ENCODE measurements at regions not wholly inside any gene's neighbourhood (a gene's known extent, or its start where the extent isn't known, plus 50 kb on each side); places are given as distances from the start of the nearest gene placed in this dataset.

DNA sequence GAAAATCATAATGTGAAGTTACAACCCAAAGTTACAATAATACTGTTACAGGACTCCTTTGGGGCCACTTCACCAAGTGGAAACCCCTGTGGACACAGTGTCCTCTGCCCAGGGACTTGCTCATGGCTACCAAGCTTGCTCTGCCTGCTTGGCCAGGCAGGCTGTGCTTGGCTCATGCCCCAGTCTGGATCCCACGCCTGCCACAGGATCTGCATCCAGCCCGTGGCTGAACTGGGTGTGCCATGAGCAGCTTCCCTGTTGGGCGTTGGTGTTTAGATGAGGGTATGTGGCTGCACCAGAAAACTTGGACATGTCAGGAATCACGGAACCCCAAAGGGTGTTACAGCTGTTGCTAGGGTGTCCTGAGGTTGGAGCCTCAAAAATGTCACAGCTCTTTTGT is 820.9 kb downstream of the SLC6A15 start:
- no peak overlapping the region for H3K4me3 Mint-ChIP-seq
- peaks cover 7% of the 10 kb centered on the region for H3K9me3 Mint-ChIP-seq
- no peak overlapping the region for H3K27ac Mint-ChIP-seq
- H3K4me1 Mint-ChIP-seq (ENCODE audit: low read depth), result no peaks in the 10 kb centered on the region
- H3K36me3 Mint-ChIP-seq, result no peaks in the 10 kb centered on the region
- CTCF ChIA-PET, result no interaction called here
- DNase-seq, result no peak
- POLR2A ChIA-PET, result no interaction called here
- no peaks in the 10 kb centered on the region for H3K27me3 Mint-ChIP-seq
- intact Hi-C loops (cut with micrococcal nuclease), result no loop called here

DNA sequence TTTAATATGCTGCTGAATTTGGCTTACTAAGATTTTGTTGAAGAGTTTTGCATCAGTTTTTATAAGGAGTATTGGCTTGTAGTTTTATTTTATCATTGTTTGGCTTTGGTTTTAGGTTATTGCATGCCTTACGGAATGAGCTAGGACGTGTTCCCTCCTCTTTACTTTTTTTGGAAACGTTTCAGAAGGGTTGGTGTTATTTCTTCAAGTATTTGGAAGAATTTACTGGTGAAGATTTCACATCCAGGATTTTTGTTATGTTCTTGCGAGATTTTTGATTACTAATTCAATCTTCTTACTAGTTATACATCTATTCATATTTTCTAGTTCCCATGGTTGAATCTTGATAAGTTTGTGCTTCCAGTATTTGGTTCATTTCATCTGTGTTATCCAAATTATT is 823.2 kb downstream of the SLC6A15 start:
- ChIA-PET CTCF (no interaction called here), POLR2A (no interaction called here)
- no peaks in the 10 kb centered on the region for H3K4me1 Mint-ChIP-seq (ENCODE audit: low read depth)
- H3K9me3 Mint-ChIP-seq, result peaks cover 7% of the 10 kb centered on the region
- intact Hi-C loops (cut with micrococcal nuclease), result no loop called here
- no peak overlapping the region for H3K4me3 Mint-ChIP-seq
- H3K36me3 Mint-ChIP-seq, result no peaks in the 10 kb centered on the region
- no peak for DNase-seq
- no peak overlapping the region for H3K27ac Mint-ChIP-seq
- H3K27me3 Mint-ChIP-seq, result no peaks in the 10 kb centered on the region

DNA sequence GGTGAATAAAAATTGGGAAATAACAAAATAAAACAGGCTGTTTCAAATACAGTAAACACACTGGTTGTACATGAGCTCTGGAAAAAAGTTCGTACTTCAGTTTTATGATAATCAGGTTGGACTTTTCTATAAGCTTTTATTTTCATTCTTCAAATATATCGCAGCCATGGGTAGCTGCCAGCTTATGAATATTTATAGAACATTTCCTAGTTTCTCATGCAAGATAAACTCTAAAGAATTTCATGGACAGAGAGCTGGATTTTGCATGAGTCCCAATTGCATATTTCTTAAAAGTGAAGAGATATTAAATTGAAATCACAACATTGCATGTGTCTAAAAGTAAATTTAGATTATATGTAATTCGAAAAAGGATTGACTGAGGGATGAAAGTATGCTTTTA is 827.6 kb downstream of the SLC6A15 start:
- CTCF ChIA-PET, result no interaction called here
- DNase-seq, result no peak
- H3K27me3 Mint-ChIP-seq, result no peaks in the 10 kb centered on the region

DNA sequence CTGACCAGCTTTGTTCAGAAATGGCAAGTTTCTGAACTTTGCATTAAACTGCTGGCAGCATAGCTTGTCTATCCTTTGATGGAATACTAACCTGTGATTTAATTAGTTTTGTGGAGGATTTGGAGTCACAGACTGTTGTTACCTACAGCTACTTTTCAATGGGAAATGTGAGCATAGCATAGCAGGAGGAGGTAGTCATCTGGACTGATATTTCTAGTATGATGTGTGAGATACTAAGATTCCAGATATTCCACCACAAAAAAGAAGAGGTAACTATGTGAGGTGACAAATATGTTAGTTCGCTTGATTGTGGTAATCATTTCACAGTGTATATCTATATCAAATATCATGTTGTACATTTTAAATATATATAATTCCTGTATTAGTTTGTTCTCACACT is 833.0 kb downstream of the SLC6A15 start:
- no peaks in the 10 kb centered on the region for H3K27me3 Mint-ChIP-seq
- ChIA-PET POLR2A (no interaction called here), CTCF (no interaction called here)
- intact Hi-C loops (cut with micrococcal nuclease), result no loop called here
- peaks cover 3% of the 10 kb centered on the region for H3K9me3 Mint-ChIP-seq
- H3K4me3 Mint-ChIP-seq, result no peak overlapping the region
- no peak overlapping the region for H3K27ac Mint-ChIP-seq
- no peaks in the 10 kb centered on the region for H3K36me3 Mint-ChIP-seq
- H3K4me1 Mint-ChIP-seq (ENCODE audit: low read depth), result no peaks in the 10 kb centered on the region
- no peak for DNase-seq

More for the DNA sequence above, 827.6 kb downstream of the SLC6A15 start:
- no peak overlapping the region for H3K4me3 Mint-ChIP-seq
- no peaks in the 10 kb centered on the region for H3K36me3 Mint-ChIP-seq
- no peaks in the 10 kb centered on the region for H3K4me1 Mint-ChIP-seq (ENCODE audit: low read depth)
- POLR2A ChIA-PET, result no interaction called here
- intact Hi-C loops (cut with micrococcal nuclease), result no loop called here
- H3K9me3 Mint-ChIP-seq, result no peaks in the 10 kb centered on the region
- H3K27ac Mint-ChIP-seq, result no peak overlapping the region

DNA sequence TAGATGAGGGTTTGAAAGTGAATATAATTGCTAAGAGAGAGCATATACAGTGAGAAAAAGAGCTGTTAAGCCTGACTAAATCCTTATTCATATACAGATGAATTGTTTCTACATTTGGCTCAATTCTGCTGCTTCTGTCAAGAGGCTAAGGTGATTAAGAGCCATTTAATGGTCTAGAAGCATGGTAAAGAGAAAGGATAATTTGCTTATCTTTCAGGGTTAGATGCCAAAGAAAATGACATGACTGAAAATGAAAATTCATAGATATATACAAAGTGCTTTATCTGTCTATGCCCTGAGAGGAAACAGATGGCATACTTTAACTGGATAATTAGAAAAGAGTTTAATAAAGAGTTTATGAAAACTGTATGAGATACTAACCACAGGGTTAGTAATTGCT is 834.9 kb downstream of the SLC6A15 start:
- H3K36me3 Mint-ChIP-seq, result no peaks in the 10 kb centered on the region
- H3K27ac Mint-ChIP-seq, result no peak overlapping the region
- CTCF ChIA-PET, result no interaction called here
- peaks cover 8% of the 10 kb centered on the region for H3K9me3 Mint-ChIP-seq
- no peak for DNase-seq
- intact Hi-C loops (cut with micrococcal nuclease), result no loop called here
- no peaks in the 10 kb centered on the region for H3K4me1 Mint-ChIP-seq (ENCODE audit: low read depth)
- no peak overlapping the region for H3K4me3 Mint-ChIP-seq
- H3K27me3 Mint-ChIP-seq, result no peaks in the 10 kb centered on the region
- POLR2A ChIA-PET, result no interaction called here

DNA sequence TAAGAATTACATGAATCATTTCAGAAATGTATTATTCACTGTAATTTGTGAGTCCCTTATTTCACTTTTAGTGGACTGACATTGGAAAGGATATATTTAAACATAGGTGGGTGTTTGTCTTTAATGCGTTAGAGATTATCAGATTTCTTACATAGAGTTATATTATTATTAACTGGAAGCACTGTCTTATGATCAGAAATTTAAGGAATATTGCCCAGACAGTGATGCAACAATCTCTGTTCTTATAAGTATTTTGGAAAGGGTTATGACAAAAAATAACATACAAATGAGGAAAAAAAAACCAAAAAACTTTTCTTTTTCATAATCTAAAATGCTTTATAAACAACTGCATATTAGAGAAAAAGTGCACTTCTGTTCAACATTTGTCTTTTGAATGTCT is 836.6 kb downstream of the SLC6A15 start:
- H3K27me3 Mint-ChIP-seq, result no peaks in the 10 kb centered on the region
- no peak overlapping the region for H3K4me3 Mint-ChIP-seq
- intact Hi-C loops (cut with micrococcal nuclease), result no loop called here
- ChIA-PET CTCF (no interaction called here), POLR2A (no interaction called here)
- no peaks in the 10 kb centered on the region for H3K4me1 Mint-ChIP-seq (ENCODE audit: low read depth)
- no peak overlapping the region for H3K27ac Mint-ChIP-seq
- H3K36me3 Mint-ChIP-seq, result no peaks in the 10 kb centered on the region
- DNase-seq, result no peak
- H3K9me3 Mint-ChIP-seq, result peaks cover 10% of the 10 kb centered on the region

DNA sequence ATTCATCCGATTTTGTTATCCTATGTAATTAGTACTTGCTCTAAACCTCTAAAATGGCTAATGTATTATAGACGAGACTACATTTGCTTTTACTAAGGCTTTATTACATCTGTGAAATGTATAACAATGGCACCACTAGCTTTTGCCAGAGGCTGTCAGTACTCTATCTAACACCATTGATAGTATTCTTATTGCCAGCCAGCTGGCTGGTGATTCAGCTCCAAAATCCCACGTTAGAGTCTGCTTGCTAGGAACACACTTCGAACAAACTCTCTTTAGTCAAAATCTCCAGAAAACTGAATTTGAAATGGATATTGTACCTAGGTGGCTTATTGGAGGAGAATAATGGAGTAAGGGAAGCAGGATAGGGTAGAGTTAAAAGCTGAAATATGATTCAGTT is 839.2 kb downstream of the SLC6A15 start:
- Mint-ChIP-seq H3K36me3 (no peaks in the 10 kb centered on the region), H3K4me1 (ENCODE audit: low read depth) (no peaks in the 10 kb centered on the region), H3K27me3 (no peaks in the 10 kb centered on the region), H3K4me3 (no peak overlapping the region), H3K27ac (no peak overlapping the region), H3K9me3 (peaks cover 10% of the 10 kb centered on the region)
- POLR2A ChIA-PET, result no interaction called here
- CTCF ChIA-PET, result no interaction called here
- intact Hi-C loops (cut with micrococcal nuclease), result no loop called here
- no peak for DNase-seq

DNA sequence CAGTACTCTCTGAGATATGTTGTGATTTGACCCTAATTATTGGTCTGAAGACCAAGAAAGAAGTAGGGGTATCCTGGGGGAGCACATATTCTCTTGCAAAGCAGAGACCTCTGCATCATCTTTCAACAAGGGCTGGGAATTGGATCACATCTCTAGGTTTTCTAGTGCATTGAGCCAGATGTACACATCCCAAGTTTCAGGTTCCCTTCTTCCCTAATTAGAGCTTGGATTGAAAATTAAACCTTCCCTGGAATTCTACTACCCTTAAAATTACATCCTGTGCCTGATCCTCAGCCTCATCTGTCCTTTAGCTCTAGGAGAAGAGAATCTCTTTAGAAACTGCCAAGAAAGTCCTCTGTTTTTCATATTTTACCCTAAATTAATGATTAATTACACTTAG is 839.6 kb downstream of the SLC6A15 start:
- peaks cover 8% of the 10 kb centered on the region for H3K9me3 Mint-ChIP-seq
- H3K36me3 Mint-ChIP-seq, result no peaks in the 10 kb centered on the region
- ChIA-PET CTCF (no interaction called here), POLR2A (no interaction called here)
- intact Hi-C loops (cut with micrococcal nuclease), result no loop called here
- no peaks in the 10 kb centered on the region for H3K4me1 Mint-ChIP-seq (ENCODE audit: low read depth)
- DNase-seq, result no peak
- no peak overlapping the region for H3K4me3 Mint-ChIP-seq
- no peak overlapping the region for H3K27ac Mint-ChIP-seq
- no peaks in the 10 kb centered on the region for H3K27me3 Mint-ChIP-seq

DNA sequence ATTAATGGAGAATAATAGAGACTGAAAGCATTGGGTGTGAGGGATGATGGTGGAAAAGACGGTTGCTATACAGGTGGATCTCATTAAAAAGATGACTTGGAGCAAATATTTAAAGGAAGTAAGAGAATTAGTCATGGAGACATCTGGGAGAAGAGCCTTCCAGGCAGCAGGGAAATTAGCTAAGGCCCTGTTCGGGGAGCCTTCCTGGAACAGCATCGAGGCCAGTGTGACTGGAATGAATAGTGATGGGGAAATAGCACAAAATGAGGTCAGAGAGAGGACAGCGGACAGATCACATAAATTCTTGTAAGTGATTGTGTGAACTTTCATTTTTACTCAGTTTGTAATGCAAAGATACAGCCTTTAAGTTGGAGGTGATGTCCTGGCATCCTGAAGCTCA is 842.3 kb downstream of the SLC6A15 start:
- no peak for DNase-seq
- H3K36me3 Mint-ChIP-seq, result no peaks in the 10 kb centered on the region
- peaks cover 8% of the 10 kb centered on the region for H3K9me3 Mint-ChIP-seq
- POLR2A ChIA-PET, result no interaction called here
- H3K27ac Mint-ChIP-seq, result no peak overlapping the region
- no peaks in the 10 kb centered on the region for H3K4me1 Mint-ChIP-seq (ENCODE audit: low read depth)
- CTCF ChIA-PET, result no interaction called here
- intact Hi-C loops (cut with micrococcal nuclease), result no loop called here
- H3K4me3 Mint-ChIP-seq, result no peak overlapping the region
- H3K27me3 Mint-ChIP-seq, result no peaks in the 10 kb centered on the region

DNA sequence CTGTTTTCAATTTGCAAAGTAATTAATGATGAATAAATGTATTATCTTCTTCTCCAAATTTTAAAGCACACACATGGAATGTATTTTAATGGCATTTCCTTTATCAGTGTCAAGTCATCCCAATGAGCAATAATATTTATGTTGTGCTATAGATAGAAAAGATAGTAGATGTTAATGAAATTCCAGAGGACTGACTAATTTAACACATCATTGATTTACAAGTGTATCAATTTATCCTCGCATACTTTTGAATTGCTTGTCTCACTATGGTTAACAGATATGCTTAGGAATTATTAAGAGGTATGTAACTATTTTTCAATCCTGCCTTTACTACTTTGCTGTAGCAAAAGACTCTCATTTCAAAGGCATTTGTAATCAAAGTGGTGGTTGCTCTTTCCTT is 842.9 kb downstream of the SLC6A15 start:
- Mint-ChIP-seq H3K4me3 (no peak overlapping the region), H3K9me3 (peaks cover 8% of the 10 kb centered on the region), H3K36me3 (no peaks in the 10 kb centered on the region)

DNA sequence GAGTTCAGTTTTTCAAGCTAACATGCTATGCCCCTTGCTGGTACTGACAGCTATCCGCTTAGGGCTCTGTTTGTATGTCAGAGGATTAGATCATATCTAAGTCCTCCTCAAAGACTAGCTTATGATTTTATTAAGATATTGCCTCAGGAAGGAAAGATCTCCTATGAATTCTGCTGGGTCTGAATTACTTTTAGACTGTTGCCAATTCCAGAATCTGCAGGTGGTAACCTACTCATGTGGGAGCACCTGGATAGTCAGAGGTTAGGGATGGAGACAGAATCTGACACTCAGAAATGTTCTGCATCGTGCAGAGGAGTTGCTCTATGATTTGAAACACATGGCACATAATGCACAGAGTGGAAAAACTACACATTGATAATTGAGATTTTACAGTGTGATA is 843.4 kb downstream of the SLC6A15 start:
- Mint-ChIP-seq H3K36me3 (no peaks in the 10 kb centered on the region), H3K9me3 (peaks cover 8% of the 10 kb centered on the region), H3K27me3 (no peaks in the 10 kb centered on the region), H3K27ac (no peak overlapping the region), H3K4me1 (ENCODE audit: low read depth) (no peaks in the 10 kb centered on the region), H3K4me3 (no peak overlapping the region)
- POLR2A ChIA-PET, result no interaction called here
- intact Hi-C loops (cut with micrococcal nuclease), result no loop called here
- DNase-seq, result no peak
- CTCF ChIA-PET, result no interaction called here

More for the DNA sequence above, 842.9 kb downstream of the SLC6A15 start:
- Mint-ChIP-seq H3K27ac (no peak overlapping the region), H3K27me3 (no peaks in the 10 kb centered on the region), H3K4me1 (ENCODE audit: low read depth) (no peaks in the 10 kb centered on the region)
- CTCF ChIA-PET, result no interaction called here
- no peak for DNase-seq
- intact Hi-C loops (cut with micrococcal nuclease), result no loop called here
- POLR2A ChIA-PET, result no interaction called here

DNA sequence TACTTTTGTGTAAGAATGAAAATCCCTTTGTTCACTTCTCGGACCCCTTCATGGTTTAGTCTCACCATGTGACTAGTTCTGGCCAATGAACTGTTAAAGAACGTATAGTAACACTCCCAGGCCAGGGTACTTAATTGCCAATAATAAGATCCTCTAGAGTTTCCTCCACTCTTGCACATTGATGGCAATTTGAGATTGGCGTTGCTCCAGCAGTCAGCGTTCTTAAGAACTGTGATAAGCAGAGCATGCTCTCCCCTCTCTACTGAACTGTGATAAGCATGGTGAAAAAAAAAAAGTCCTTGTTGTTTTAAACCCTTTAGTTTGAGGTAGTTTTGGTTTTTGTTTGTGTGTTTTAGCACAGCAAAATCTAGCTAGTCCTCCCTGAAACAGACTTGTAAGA is 854.5 kb downstream of the SLC6A15 start:
- CTCF ChIA-PET, result no interaction called here
- POLR2A ChIA-PET, result no interaction called here
- Mint-ChIP-seq H3K27ac (no peak overlapping the region), H3K9me3 (peaks cover 4% of the 10 kb centered on the region), H3K36me3 (no peaks in the 10 kb centered on the region), H3K4me1 (ENCODE audit: low read depth) (no peaks in the 10 kb centered on the region), H3K4me3 (no peak overlapping the region), H3K27me3 (no peaks in the 10 kb centered on the region)
- intact Hi-C loops (cut with micrococcal nuclease), result no loop called here
- DNase-seq, result no peak

DNA sequence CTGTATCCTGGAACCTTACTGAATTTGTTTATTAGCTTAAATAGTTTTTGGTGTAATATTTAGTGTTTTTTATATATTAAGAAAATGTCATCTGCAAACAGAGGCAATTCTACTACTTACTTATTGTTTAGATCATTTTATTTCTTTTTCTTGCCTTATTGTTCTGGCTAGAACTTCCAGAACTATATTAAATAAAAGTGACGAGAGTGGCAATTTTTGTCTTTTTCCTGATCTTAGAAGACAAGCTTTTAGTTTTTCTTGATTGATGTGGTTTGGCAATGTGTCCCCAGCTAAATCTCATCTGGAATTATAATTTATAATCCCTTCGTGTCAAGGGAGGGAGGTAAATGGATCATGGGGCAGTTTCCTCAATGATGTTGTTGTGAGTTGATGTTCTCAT is 857.8 kb downstream of the SLC6A15 start:
- ChIA-PET POLR2A (no interaction called here), CTCF (no interaction called here)
- H3K4me1 Mint-ChIP-seq (ENCODE audit: low read depth), result no peaks in the 10 kb centered on the region
- H3K36me3 Mint-ChIP-seq, result no peaks in the 10 kb centered on the region
- intact Hi-C loops (cut with micrococcal nuclease), result no loop called here
- DNase-seq, result no peak
- no peak overlapping the region for H3K4me3 Mint-ChIP-seq
- peaks cover 4% of the 10 kb centered on the region for H3K9me3 Mint-ChIP-seq
- no peak overlapping the region for H3K27ac Mint-ChIP-seq
- no peaks in the 10 kb centered on the region for H3K27me3 Mint-ChIP-seq

DNA sequence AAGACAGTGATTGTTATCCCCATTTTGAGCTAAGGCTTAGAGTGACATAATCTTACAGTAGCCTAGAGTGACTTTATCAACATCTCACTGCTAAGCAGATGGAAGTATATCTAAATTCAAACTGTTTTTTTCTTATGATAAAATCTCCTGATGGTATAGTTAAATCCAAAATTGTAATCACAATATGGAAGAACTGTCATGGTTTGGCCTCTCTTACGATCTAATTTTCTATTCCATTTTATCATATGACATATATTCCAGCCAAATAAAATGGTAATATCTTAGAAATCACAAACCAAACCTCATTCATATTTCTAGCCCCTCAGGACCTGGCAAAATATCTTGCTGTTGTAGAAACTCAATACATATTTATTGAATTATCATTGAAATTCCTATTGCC is 864.7 kb downstream of the SLC6A15 start:
- no peaks in the 10 kb centered on the region for H3K36me3 Mint-ChIP-seq
- ChIA-PET CTCF (no interaction called here), POLR2A (no interaction called here)
- no peaks in the 10 kb centered on the region for H3K27me3 Mint-ChIP-seq
- no peak overlapping the region for H3K27ac Mint-ChIP-seq
- no peak overlapping the region for H3K4me3 Mint-ChIP-seq
- no peaks in the 10 kb centered on the region for H3K9me3 Mint-ChIP-seq
- intact Hi-C loops (cut with micrococcal nuclease), result no loop called here
- DNase-seq, result no peak
- H3K4me1 Mint-ChIP-seq (ENCODE audit: low read depth), result no peaks in the 10 kb centered on the region
